Activated T-cell treated with anti-CD3 and anti-CD28 coated beads, Interleukin-2, amount 50 U/mL, for 24 hours (primary cell): ENCODE measurements at regions not wholly inside any gene's neighbourhood (a gene's known extent, or its start where the extent isn't known, plus 50 kb on each side); places are given as distances from the start of the nearest gene placed in this dataset.
"Not testable (repeated sequence)": the region's sequence is repeated elsewhere in the genome, so short reads cannot be mapped to it uniquely, and the experiment has no call there.

Experiments
- DNase-seq: peaks from one replicate; pipeline ENCODE4 v3.0.0-alpha.2; 2020
- H3K27ac Mint-ChIP-seq: 2 replicates; pipeline ENCODE4 v1.8.0; 2020; ENCODE audit warnings: mild to moderate bottlenecking, mixed read lengths
- H3K27me3 Mint-ChIP-seq: 2 replicates; pipeline ENCODE4 v1.8.0; 2020; ENCODE audit warnings: mixed read lengths
- H3K36me3 Mint-ChIP-seq: 2 replicates; pipeline ENCODE4 v1.8.0; 2020; ENCODE audit warnings: low read depth, mixed read lengths
- H3K4me1 Mint-ChIP-seq: 2 replicates; pipeline ENCODE4 v1.8.0; 2020; ENCODE audit warnings: low read depth, mixed read lengths
- H3K4me3 Mint-ChIP-seq: 2 replicates; pipeline ENCODE4 v1.8.0; 2020; ENCODE audit warnings: mild to moderate bottlenecking, moderate library complexity, mixed read lengths
- H3K9me3 Mint-ChIP-seq: 2 replicates; pipeline ENCODE4 v1.8.0; 2020; ENCODE audit warnings: mixed read lengths

DNA sequence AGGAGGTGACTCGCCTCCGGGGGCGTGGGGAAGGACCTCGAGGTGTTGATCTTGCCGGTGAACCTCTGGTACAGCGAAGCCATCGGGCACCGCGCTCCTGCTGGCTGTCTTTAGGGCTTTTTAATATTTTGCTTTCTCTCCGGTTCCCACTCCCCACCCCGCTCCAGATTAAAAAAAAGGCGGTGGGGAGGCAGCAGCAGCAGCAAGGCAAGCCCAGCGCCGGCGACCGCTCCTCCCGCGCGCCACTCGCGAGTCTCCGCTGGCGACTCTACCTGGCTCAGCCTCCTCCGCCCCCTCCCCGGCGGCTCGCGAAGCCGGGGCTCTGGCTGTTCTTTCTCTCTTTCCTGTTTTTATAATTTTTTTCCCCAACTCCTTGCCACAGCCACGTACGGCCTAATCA is 174.0 kb downstream of the ATP6V0E2 start:
- H3K9me3 Mint-ChIP-seq, H3K27ac Mint-ChIP-seq, H3K36me3 Mint-ChIP-seq: not testable (repeated sequence)
- peaks cover 18% of the 10 kb centered on the region for H3K4me1 Mint-ChIP-seq
- peak; percentile 58 for DNase-seq
- peak overlapping the region; percentile 80 for H3K4me3 Mint-ChIP-seq
- H3K27me3 Mint-ChIP-seq = peaks cover 41% of the 10 kb centered on the region

DNA sequence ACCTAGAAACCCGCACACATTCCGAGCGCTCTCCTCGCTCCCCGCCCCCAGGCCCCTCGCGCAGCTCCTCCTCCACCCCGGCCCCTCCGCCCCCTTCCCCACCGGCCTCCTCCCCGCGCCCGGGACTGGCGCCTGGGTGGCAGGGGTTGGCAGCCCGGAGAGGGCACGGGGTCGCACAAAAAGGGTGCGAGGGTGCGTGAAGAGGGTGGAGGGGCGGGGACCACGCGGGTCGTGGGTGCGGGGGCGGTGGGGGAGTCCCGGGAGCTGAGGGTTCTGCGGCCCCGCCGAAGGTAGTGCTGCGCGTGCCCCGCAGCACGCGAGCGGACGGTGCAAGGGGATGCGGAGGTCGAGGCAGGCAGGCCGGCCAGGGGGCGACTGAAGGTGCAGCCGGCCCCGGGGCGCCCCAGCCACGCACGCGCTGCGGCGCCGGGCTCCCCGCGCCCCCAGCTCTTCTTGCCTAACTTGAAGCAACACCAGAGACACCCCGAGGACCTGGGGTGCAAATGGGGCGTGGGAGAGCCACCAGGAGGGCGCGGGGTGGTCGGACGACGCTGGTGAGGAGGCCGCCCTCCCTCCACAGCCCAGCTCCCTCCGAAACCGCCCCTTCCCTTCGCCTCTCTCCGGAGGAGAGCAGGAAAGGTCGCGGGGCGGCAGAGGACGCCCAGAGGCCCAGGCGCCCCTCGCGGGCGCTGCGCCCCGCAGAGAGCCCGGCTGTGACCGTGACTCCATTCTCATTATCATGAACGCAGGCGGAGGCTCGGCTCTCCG is 174.7 kb downstream of the ATP6V0E2 start:
- peak; percentile 62 for DNase-seq
- not testable (repeated sequence) for H3K9me3 Mint-ChIP-seq, H3K27ac Mint-ChIP-seq, H3K36me3 Mint-ChIP-seq
- Mint-ChIP-seq H3K27me3 (peaks cover 41% of the 10 kb centered on the region), H3K4me1 (peaks cover 18% of the 10 kb centered on the region), H3K4me3 (peak overlapping the region; percentile 80)

DNA sequence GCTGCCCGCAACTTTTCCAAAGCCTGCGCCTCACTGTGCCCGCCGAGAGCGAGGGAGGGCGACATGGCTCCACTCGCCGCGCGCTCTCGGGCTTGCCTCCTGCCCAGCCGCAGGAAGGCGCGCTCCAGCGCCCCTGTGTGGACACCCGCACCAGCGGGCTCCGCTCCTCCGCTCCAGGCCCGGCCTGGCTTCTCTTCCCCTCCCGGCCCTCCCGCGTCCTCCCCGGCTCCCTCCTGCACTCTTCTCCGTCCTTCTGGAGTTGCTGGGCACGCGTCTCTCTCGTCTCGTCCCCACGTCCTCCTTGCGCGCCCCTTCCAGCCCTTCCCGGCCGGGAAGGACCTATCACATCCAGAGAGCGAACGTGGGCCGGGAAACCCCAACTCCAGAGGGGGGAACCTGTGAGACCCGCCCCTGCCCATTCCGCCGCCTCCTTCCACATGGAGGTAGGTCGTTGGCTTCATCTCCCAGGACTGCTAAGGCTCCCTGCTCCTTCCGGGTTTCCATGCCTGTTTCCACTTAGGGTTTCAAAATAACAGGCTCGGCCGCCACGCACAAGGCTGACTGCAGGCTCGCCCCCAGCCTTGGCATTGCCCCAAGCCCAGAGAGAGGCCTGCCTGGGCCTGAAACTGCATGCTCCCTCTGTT is 175.4 kb downstream of the ATP6V0E2 start:
- Mint-ChIP-seq H3K4me3 (peak overlapping the region; percentile 70), H3K27me3 (peaks cover 40% of the 10 kb centered on the region), H3K4me1 (peaks cover 18% of the 10 kb centered on the region), H3K27ac (peak overlapping the region; percentile 37)
- not testable (repeated sequence) for H3K9me3 Mint-ChIP-seq, H3K36me3 Mint-ChIP-seq
- DNase-seq = peak; percentile 53

DNA sequence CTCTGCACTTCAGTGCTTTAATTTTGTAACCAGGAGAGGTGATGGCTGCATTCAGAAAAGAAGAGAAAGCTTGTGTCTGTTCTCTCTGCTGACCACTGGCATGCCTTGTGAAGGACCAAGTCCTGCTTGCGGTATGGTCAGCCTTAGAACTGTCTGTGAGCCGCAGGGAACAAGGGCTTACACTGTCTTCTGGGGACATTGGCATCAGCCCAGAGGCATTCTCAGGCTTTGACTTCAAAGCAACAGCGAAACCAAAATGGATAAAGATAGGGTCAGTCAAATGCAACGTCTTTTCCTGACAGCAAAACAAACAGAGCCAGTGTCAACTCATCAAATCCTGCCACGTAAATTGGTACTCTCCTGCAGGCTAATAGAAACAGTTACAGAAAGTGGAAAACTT is 179.6 kb downstream of the ATP6V0E2 start:
- not testable (repeated sequence) for H3K4me1 Mint-ChIP-seq, H3K9me3 Mint-ChIP-seq, H3K27ac Mint-ChIP-seq, H3K36me3 Mint-ChIP-seq, H3K4me3 Mint-ChIP-seq, DNase-seq
- H3K27me3 Mint-ChIP-seq = peaks cover 19% of the 10 kb centered on the region

DNA sequence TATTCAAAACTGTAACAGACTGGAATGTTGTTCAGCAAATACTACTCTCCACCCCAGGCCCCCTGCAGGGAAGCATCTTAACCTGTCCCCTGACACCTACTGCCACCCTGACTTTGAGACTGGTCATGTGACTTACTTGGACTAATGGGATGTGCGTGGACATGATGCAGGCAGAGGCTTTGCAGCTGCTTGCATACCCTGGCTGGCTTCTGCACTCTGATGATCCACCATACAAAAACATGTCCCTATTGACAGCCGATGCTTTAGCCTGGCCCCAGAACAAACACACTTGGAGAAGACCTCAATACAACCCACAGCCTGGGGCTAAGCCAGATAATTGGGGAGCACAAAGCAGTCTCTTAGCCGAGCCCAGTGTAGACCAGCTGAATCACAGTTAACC is 180.5 kb downstream of the ATP6V0E2 start:
- not testable (repeated sequence) for H3K4me3 Mint-ChIP-seq, H3K27ac Mint-ChIP-seq, H3K36me3 Mint-ChIP-seq, DNase-seq, H3K9me3 Mint-ChIP-seq, H3K4me1 Mint-ChIP-seq
- peaks cover 16% of the 10 kb centered on the region for H3K27me3 Mint-ChIP-seq

DNA sequence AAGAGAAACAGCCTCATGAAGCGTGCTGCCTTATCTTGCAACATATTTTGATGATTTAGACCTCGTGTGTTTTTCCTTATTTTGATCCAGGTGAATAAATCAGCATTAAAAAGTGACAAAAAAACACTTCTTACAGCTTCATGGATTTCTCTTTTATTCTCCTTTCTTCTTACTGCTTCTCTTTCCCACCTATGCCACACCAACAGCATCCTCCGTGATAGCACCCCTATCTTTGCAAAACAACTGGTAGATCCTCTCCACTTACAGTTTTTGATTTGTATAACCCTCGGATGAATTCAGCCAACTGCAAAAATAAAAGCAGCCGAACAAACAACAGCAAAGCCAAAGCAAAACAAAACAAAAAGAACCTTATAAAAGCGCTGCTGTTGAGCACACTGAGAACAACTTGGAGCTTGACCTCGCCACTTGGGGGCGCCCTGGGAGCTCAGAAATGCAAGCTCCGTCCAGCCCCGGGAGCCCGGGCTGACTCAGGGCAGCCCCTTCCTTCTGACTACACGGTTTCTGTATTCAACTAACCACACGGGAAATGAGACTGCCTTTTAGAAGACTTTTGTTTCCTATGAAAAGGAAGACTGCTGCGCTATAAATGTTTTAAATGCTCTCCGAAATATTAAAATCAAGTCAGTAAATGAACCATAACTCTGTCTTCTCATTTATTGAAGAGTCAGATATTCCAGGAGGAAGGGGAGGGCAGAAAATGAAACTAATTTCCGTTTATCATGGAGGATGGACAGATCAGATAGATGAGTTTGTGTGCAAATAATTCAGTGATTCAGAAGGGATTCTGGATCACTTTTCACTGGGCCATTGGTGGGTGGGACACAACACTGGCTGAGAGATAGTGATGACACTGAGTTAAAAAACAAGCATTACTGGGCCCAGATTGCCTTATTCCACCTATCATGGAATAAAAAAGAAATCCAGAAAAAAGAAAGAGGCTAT is 186.8 kb downstream of the ATP6V0E2 start:
- H3K4me1 Mint-ChIP-seq, H3K9me3 Mint-ChIP-seq, H3K4me3 Mint-ChIP-seq, H3K27ac Mint-ChIP-seq, H3K27me3 Mint-ChIP-seq, H3K36me3 Mint-ChIP-seq: not testable (repeated sequence)
- peak; percentile 91 for DNase-seq

DNA sequence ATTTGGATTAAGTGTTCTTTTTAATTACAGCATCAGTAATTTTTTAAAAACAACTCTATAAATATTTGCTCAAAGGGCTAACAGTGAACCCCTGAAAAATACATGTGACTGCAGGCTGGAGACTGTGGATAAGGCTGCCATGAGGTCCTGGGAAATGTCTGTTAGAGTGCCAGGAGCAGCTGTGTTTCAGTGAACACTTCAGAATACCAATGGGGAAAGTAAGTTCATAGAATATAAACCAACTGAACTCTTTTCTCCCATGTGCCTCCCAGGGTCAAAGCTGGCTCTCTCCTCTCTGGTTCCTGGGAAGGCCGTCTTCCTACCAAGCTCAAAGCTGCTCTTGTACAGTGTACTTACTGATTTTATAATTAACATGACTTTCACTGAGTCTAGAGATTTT is 189.4 kb downstream of the ATP6V0E2 start:
- not testable (repeated sequence) for H3K27me3 Mint-ChIP-seq, H3K27ac Mint-ChIP-seq, H3K9me3 Mint-ChIP-seq, H3K4me3 Mint-ChIP-seq, H3K36me3 Mint-ChIP-seq, DNase-seq, H3K4me1 Mint-ChIP-seq

DNA sequence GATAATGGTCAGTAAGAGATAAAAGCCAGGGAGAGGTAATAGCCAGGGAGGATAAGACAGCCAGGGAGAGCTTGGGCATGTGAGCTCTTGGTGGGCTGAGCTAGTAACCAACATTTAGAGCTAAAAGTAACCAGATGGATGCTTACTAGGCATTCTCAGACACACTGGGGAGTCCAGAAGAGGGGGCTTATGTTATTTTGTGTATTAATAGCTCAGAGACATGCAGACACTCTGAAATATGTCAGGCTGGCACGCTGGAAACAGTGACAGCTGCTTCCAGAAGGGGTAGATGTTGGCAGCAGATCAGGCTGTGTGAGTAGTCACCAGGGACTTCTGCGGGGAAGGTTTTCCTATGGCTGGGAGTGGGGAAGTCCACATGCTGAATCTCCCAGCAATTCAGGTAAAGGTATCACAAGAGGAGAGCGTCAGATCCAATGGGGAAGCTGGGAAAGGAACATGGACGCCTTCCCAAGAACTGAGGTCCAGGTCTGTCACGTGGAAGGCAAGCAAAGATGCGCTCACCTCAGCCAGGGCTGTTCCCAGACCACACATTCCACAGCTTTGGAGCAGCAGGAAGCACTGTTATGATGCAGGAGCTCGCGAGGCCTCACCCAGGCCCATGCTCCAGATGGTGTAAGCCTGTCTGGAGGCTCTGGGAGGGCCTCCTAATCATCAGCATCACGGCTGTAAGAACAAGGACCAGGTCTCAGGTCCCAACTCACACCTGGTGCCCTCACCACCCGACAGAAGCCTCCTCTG is 196.0 kb downstream of the ATP6V0E2 start:
- not testable (repeated sequence) for H3K9me3 Mint-ChIP-seq, H3K27ac Mint-ChIP-seq, DNase-seq, H3K4me3 Mint-ChIP-seq, H3K27me3 Mint-ChIP-seq, H3K4me1 Mint-ChIP-seq, H3K36me3 Mint-ChIP-seq

DNA sequence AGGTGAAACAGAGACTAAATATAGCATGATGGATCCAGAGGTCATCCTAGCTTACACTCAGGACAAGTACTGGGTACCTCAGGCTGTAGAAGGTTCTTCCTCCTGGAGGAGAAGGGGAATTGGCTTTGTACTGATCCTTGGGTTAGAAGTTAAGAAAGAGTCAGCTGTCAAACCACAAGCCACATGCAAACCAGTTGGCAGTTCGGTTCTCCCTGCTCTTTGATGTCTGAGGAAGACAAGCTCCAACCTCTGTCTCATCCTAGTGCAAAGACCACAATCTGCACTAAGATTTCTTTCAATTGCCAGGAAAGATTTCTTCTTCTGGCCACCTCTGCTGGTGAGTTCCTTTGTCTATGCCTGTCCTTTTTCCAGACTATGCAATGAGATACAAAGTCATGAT is 203.8 kb downstream of the ATP6V0E2 start:
- DNase-seq, H3K27ac Mint-ChIP-seq, H3K27me3 Mint-ChIP-seq, H3K36me3 Mint-ChIP-seq, H3K4me1 Mint-ChIP-seq, H3K9me3 Mint-ChIP-seq, H3K4me3 Mint-ChIP-seq: not testable (repeated sequence)

DNA sequence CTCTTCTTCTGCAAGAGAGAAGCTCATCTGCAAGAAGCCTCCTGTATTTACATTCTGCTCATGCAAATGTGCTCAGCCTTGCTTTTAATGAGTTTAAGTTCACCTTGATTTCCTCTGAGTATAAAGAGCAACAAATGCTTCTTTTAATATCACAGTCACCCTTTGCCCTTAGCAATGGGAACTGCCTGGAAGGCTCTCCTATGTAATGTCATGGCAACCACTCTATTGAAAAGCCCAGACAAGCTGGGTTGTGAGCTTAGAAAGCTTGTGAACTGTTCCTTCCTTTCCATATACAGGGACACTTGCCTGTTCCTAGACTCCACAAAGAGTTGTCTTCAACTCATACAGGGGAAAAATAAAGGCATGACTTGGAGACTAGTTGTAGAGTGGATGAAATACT is 208.1 kb downstream of the ATP6V0E2 start:
- not testable (repeated sequence) for H3K4me1 Mint-ChIP-seq, H3K27ac Mint-ChIP-seq, H3K4me3 Mint-ChIP-seq, H3K9me3 Mint-ChIP-seq, DNase-seq, H3K36me3 Mint-ChIP-seq
- H3K27me3 Mint-ChIP-seq = peaks cover 15% of the 10 kb centered on the region

DNA sequence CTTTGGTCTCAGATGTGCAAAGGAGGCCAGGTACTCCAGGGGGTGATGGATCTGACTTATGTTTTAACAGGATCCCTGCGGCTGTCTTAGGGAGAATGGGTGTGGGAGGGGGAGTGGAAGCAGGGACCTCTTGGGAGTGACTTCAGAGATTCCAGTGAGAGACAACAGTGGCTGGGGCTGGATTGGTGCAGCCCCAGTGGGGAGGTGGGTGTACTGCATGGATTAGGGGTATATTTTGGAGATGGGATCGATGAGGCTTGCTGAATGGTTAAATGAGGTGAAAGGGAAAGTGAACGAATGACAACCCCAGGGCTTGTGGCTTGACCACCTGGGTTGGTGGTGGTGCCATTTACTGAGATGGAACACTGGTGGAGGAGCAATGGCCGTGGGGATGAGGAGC is 211.0 kb downstream of the ATP6V0E2 start:
- not testable (repeated sequence) for H3K27ac Mint-ChIP-seq, H3K4me1 Mint-ChIP-seq, H3K9me3 Mint-ChIP-seq, DNase-seq, H3K4me3 Mint-ChIP-seq, H3K36me3 Mint-ChIP-seq
- H3K27me3 Mint-ChIP-seq = peaks cover 12% of the 10 kb centered on the region

DNA sequence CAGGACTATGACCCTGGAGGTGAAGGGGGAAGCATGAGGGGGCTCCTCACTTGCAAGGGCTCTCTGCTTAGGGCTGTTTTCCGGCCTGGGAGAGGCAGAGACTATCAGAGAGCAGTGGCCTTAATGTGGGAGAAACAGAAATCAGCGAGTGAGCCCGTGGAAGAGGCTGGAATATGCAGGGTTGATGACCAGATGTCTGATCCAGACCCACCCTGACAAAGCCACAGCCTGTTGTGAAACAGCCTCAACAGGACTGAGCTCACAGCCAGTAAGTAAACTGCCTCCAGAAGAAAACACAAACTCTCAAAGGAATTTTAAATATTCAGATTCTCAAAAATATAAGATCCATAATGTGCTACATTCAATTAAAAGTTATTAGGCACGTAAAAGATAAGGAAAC is 213.7 kb downstream of the ATP6V0E2 start:
- not testable (repeated sequence) for DNase-seq, H3K4me3 Mint-ChIP-seq, H3K4me1 Mint-ChIP-seq, H3K27ac Mint-ChIP-seq, H3K9me3 Mint-ChIP-seq, H3K36me3 Mint-ChIP-seq
- H3K27me3 Mint-ChIP-seq = peaks cover 10% of the 10 kb centered on the region

DNA sequence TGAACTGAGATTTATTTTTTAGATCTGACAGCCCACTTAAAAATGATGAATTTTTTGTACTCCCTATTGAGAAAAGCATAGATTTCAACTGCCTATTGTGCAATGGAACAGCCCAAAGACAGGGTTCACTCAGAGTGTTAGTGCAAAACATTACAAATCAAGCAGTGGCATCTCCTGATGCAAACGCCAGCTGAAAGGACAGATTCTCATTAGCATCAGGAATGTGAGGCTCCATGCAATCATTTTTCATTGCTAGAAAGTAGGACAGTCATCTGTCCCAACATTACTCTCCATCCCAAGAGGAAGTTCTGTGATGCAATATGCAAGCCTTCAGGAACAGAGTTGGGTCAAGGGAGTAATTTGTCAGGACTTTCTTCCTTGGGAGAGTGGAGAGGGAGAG is 215.4 kb downstream of the ATP6V0E2 start:
- not testable (repeated sequence) for H3K4me3 Mint-ChIP-seq, DNase-seq, H3K27ac Mint-ChIP-seq, H3K9me3 Mint-ChIP-seq, H3K36me3 Mint-ChIP-seq, H3K4me1 Mint-ChIP-seq
- peaks cover 10% of the 10 kb centered on the region for H3K27me3 Mint-ChIP-seq

DNA sequence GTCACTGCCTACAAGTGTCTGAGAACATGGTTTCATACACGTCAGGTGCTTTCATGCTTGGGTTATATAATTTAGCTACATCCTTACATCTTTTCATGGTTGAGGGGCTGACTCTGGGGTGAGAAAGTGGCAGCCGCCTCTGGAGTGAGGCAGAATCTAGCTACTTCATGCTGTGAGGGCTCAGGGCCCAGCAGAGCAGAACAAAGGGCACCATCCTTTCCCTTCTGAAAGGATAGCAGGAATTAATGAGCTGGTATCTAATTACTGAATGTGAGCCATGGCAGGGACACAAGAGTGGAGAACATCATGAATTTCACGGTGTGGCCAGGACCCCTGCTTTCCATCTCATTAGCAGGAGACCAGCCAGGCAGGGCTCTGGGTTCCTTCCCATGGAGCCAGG is 217.0 kb downstream of the ATP6V0E2 start:
- H3K4me3 Mint-ChIP-seq, H3K27me3 Mint-ChIP-seq, DNase-seq, H3K36me3 Mint-ChIP-seq, H3K9me3 Mint-ChIP-seq, H3K4me1 Mint-ChIP-seq, H3K27ac Mint-ChIP-seq: not testable (repeated sequence)
